ENCODE measurements at regions not wholly inside any gene's neighbourhood (a gene's known extent, or its start where the extent isn't known, plus 50 kb on each side); places are given as distances from the start of the nearest gene placed in this dataset.

DNA sequence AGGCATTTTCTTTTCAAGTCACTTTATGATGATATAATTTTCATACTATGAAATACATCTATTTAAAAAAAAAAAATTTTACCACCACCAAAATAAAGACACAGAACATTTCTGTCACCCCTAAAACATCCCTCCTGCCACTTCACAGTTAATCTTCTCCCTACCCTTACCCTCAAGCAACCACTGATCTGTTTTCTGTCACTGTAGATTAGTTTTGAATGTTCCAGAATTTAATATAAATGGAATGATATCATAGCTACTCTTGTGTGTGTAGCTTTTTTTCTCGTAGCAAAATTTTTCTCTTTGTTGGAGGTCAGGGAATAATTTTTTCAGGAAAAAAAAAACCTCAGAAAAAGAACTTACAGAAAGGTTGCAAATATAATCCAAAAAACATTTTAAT, 152.7 kb downstream of the RHOU start:
- no peak for TF ChIP-seq CTCF (IDR thresholded peaks at IDR 0.05)
- no peak for TF ChIP-seq POLR2AphosphoS5 (IDR thresholded peaks at IDR 0.05)
- no peak for TF ChIP-seq POLR2A (IDR thresholded peaks at IDR 0.05)

All from sigmoid colon (tissue), 4 donors.